Smooth muscle cell (in vitro differentiated cells): ENCODE measurements at regions not wholly inside any gene's neighbourhood (a gene's known extent, or its start where the extent isn't known, plus 50 kb on each side); places are given as distances from the start of the nearest gene placed in this dataset.

Experiments
- DNase-seq: peaks from one replicate; lab custom pipeline; 2025; ENCODE audit not compliant: unreplicated experiment; lab: John Stamatoyannopoulos, UW
- H2AFZ ChIP-seq: fragments of 200-600 bp; sonication (generic); 2 replicates; pipeline ENCODE4 v1.6.0; 2016; ENCODE audit warnings: antibody characterized with exemption, low read depth, mild to moderate bottlenecking
- H3F3A ChIP-seq: fragments of 200-600 bp; sonication (generic); 2 replicates; pipeline ENCODE4 v1.6.0; 2017; ENCODE audit warnings: antibody characterized with exemption, low read depth
- H3K27ac ChIP-seq: fragments of 200-600 bp; sonication (generic); 2 replicates; pipeline ENCODE4 v1.5.1; 2016; ENCODE audit warnings: low read depth, mild to moderate bottlenecking
- H3K27me3 ChIP-seq: fragments of 200-600 bp; sonication (generic); 2 replicates; pipeline ENCODE4 v1.6.1; 2016; ENCODE audit warnings: low read depth, mild to moderate bottlenecking
- H3K36me3 ChIP-seq: fragments of 200-600 bp; sonication (generic); 2 replicates; pipeline ENCODE4 v1.5.1; 2016; ENCODE audit warnings: low read depth
- H3K4me1 ChIP-seq: fragments of 200-600 bp; sonication (generic); 2 replicates; pipeline ENCODE4 v1.5.1; 2016; ENCODE audit warnings: low read depth
- H3K4me2 ChIP-seq: fragments of 200-600 bp; sonication (generic); 2 replicates; pipeline ENCODE4 v1.6.0; 2016; ENCODE audit warnings: mild to moderate bottlenecking
- H3K4me3 ChIP-seq: fragments of 200-600 bp; sonication (generic); 2 replicates; pipeline ENCODE4 v1.5.1; 2016; ENCODE audit warnings: mild to moderate bottlenecking
- H3K79me2 ChIP-seq: fragments of 200-600 bp; sonication (generic); 2 replicates; pipeline ENCODE4 v1.6.0; 2016; ENCODE audit warnings: low read depth, mild to moderate bottlenecking
- H3K9ac ChIP-seq: fragments of 200-600 bp; sonication (generic); 2 replicates; pipeline ENCODE4 v1.6.0; 2016; ENCODE audit warnings: low read depth
- H3K9me3 ChIP-seq: fragments of 200-600 bp; sonication (generic); replicated peaks from 2 replicates; pipeline ENCODE4 v1.5.1; 2016; ENCODE audit warnings: low read depth
- H4K20me1 ChIP-seq: fragments of 200-600 bp; sonication (generic); 2 replicates; pipeline ENCODE4 v1.6.0; 2016; ENCODE audit warnings: low read depth
- WGBS: methylation state at CpG from one replicate; pipeline ENCODE4 v1.1.7; 2016; ENCODE audit warnings: low lambda C conversion rate; 5-methylcytosine and 5-hydroxymethylcytosine counted together
- TF ChIP-seq, protein P1 (sequence below): fragments of 200-600 bp; sonication (generic); IDR thresholded peaks from 2 replicates; pipeline ENCODE4 v1.5.1; 2017; ENCODE audit warnings: borderline replicate concordance, mild to moderate bottlenecking, antibody characterized with exemption; ENCODE audit not compliant: insufficient read depth, poor library complexity, severe bottlenecking

- Histone ChIP-seq H3K4me1 (no peaks in the 10 kb centered on the region), H3K9ac (no peak overlapping the region), H3K27ac (no peak overlapping the region), H3K4me3 (no peak overlapping the region), H3K27me3 (no peaks in the 10 kb centered on the region), H3K36me3 (no peaks in the 10 kb centered on the region), H3F3A (no peaks in the 10 kb centered on the region), H3K4me2 (no peak overlapping the region), H3K79me2 (no peaks in the 10 kb centered on the region), H3K9me3 (no peaks in the 10 kb centered on the region), H4K20me1 (no peaks in the 10 kb centered on the region), H2AFZ (no peak overlapping the region)
- no peak for DNase-seq
- 81% methylated on average over 10 of the region's 10 CpGs for WGBS
- TF ChIP-seq, protein P1, sequence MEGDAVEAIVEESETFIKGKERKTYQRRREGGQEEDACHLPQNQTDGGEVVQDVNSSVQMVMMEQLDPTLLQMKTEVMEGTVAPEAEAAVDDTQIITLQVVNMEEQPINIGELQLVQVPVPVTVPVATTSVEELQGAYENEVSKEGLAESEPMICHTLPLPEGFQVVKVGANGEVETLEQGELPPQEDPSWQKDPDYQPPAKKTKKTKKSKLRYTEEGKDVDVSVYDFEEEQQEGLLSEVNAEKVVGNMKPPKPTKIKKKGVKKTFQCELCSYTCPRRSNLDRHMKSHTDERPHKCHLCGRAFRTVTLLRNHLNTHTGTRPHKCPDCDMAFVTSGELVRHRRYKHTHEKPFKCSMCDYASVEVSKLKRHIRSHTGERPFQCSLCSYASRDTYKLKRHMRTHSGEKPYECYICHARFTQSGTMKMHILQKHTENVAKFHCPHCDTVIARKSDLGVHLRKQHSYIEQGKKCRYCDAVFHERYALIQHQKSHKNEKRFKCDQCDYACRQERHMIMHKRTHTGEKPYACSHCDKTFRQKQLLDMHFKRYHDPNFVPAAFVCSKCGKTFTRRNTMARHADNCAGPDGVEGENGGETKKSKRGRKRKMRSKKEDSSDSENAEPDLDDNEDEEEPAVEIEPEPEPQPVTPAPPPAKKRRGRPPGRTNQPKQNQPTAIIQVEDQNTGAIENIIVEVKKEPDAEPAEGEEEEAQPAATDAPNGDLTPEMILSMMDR = no peak
Measured at GRCh38 chr2:234579231-234579962, 82.5 kb upstream of the ARL4C start.

DNA sequence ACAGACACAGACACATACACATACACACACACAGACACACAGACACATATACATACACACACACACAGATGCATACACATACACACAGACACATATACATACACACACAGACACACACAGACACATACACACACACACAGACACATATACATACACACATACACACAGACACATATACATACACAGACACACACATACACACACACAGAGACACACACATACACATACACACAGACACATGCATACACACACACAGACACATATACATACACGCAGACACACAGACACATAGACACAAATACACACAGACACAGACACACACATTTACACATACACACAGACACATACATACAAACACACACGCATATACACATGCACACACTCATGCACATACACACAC, 81.5 kb upstream of the ARL4C start:
- Histone ChIP-seq H3K4me3 (no peak overlapping the region), H4K20me1 (no peaks in the 10 kb centered on the region), H3F3A (no peaks in the 10 kb centered on the region), H3K36me3 (no peaks in the 10 kb centered on the region), H3K9ac (no peak overlapping the region), H3K79me2 (no peaks in the 10 kb centered on the region), H3K27ac (no peak overlapping the region), H3K27me3 (no peaks in the 10 kb centered on the region), H3K4me2 (no peak overlapping the region), H3K4me1 (no peaks in the 10 kb centered on the region), H3K9me3 (no peaks in the 10 kb centered on the region), H2AFZ (no peak overlapping the region)
- TF ChIP-seq, protein P1 = no peak
- WGBS = 86% methylated on average over 2 of the region's 2 CpGs
- DNase-seq = no peak

GRCh38 chr2:234577191-234577590, 80.3 kb upstream of the ARL4C start:
- WGBS = 60% methylated on average over 5 of the region's 5 CpGs

More at GRCh38 chr2:234577191-234577590, 80.3 kb upstream of the ARL4C start:
- H4K20me1 ChIP-seq = no peaks in the 10 kb centered on the region
- H3K27ac ChIP-seq = no peak overlapping the region
- no peaks in the 10 kb centered on the region for H3K4me1 ChIP-seq
- no peak overlapping the region for H3K9ac ChIP-seq
- no peaks in the 10 kb centered on the region for H3K36me3 ChIP-seq
- no peak for DNase-seq
- no peaks in the 10 kb centered on the region for H3K79me2 ChIP-seq
- TF ChIP-seq, protein P1 = no peak
- no peaks in the 10 kb centered on the region for H3K9me3 ChIP-seq
- no peak overlapping the region for H2AFZ ChIP-seq
- H3K4me2 ChIP-seq = no peak overlapping the region
- no peaks in the 10 kb centered on the region for H3K27me3 ChIP-seq
- no peak overlapping the region for H3K4me3 ChIP-seq
- no peaks in the 10 kb centered on the region for H3F3A ChIP-seq
